ENCODE measurements at regions not wholly inside any gene's neighbourhood (a gene's known extent, or its start where the extent isn't known, plus 50 kb on each side); places are given as distances from the start of the nearest gene placed in this dataset.

- DNase-seq: no peak
- H3K4me3 Mint-ChIP-seq (ENCODE audit: unreplicated experiment): no peak overlapping the region
- no peak overlapping the region for H3K27ac Mint-ChIP-seq (ENCODE audit: unreplicated experiment)
- no peaks in the 10 kb centered on the region for H3K4me1 Mint-ChIP-seq (ENCODE audit: low read depth, unreplicated experiment)
- TF ChIP-seq, protein P1, sequence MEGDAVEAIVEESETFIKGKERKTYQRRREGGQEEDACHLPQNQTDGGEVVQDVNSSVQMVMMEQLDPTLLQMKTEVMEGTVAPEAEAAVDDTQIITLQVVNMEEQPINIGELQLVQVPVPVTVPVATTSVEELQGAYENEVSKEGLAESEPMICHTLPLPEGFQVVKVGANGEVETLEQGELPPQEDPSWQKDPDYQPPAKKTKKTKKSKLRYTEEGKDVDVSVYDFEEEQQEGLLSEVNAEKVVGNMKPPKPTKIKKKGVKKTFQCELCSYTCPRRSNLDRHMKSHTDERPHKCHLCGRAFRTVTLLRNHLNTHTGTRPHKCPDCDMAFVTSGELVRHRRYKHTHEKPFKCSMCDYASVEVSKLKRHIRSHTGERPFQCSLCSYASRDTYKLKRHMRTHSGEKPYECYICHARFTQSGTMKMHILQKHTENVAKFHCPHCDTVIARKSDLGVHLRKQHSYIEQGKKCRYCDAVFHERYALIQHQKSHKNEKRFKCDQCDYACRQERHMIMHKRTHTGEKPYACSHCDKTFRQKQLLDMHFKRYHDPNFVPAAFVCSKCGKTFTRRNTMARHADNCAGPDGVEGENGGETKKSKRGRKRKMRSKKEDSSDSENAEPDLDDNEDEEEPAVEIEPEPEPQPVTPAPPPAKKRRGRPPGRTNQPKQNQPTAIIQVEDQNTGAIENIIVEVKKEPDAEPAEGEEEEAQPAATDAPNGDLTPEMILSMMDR (IDR thresholded peaks at IDR 0.05; ENCODE audit: partially characterized antibody, unreplicated experiment): no peak
- no peaks in the 10 kb centered on the region for H3K36me3 Mint-ChIP-seq (ENCODE audit: unreplicated experiment)
- no peaks in the 10 kb centered on the region for H3K27me3 Mint-ChIP-seq (ENCODE audit: unreplicated experiment)
- H3K9me3 Mint-ChIP-seq (ENCODE audit: unreplicated experiment): no peaks in the 10 kb centered on the region
Observed at GRCh38 chr4:46653842-46654241, 255.2 kb downstream of the COX7B2 start.

- DNase-seq: no peak
- H3K36me3 Mint-ChIP-seq (ENCODE audit: unreplicated experiment): no peaks in the 10 kb centered on the region
- no peaks in the 10 kb centered on the region for H3K4me1 Mint-ChIP-seq (ENCODE audit: low read depth, unreplicated experiment)
- no peak overlapping the region for H3K27ac Mint-ChIP-seq (ENCODE audit: unreplicated experiment)
- no peaks in the 10 kb centered on the region for H3K27me3 Mint-ChIP-seq (ENCODE audit: unreplicated experiment)
- TF ChIP-seq, protein P1 (IDR thresholded peaks at IDR 0.05; ENCODE audit: partially characterized antibody, unreplicated experiment): no peak
- no peak overlapping the region for H3K4me3 Mint-ChIP-seq (ENCODE audit: unreplicated experiment)
- H3K9me3 Mint-ChIP-seq (ENCODE audit: unreplicated experiment): no peaks in the 10 kb centered on the region
Observed at GRCh38 chr4:46649390-46649789, 259.5 kb upstream of the GABRA2 start.

GRCh38 chr4:46648088-46648744, 258.3 kb upstream of the GABRA2 start:
- TF ChIP-seq, protein P1 (IDR thresholded peaks at IDR 0.05; ENCODE audit: partially characterized antibody, unreplicated experiment): peak; percentile 34
- DNase-seq: peak; percentile 21
- no peaks in the 10 kb centered on the region for H3K9me3 Mint-ChIP-seq (ENCODE audit: unreplicated experiment)

GRCh38 chr4:46645126-46645525, 255.2 kb upstream of the GABRA2 start:
- TF ChIP-seq, protein P1 (IDR thresholded peaks at IDR 0.05; ENCODE audit: partially characterized antibody, unreplicated experiment): no peak
- DNase-seq: no peak
- Mint-ChIP-seq H3K27me3 (ENCODE audit: unreplicated experiment) (no peaks in the 10 kb centered on the region), H3K4me3 (ENCODE audit: unreplicated experiment) (no peak overlapping the region), H3K4me1 (ENCODE audit: low read depth, unreplicated experiment) (no peaks in the 10 kb centered on the region), H3K9me3 (ENCODE audit: unreplicated experiment) (no peaks in the 10 kb centered on the region), H3K27ac (ENCODE audit: unreplicated experiment) (no peak overlapping the region), H3K36me3 (ENCODE audit: unreplicated experiment) (no peaks in the 10 kb centered on the region)

More at GRCh38 chr4:46648088-46648744, 258.3 kb upstream of the GABRA2 start:
- Mint-ChIP-seq H3K27ac (ENCODE audit: unreplicated experiment) (no peak overlapping the region), H3K27me3 (ENCODE audit: unreplicated experiment) (no peaks in the 10 kb centered on the region), H3K4me1 (ENCODE audit: low read depth, unreplicated experiment) (no peaks in the 10 kb centered on the region), H3K4me3 (ENCODE audit: unreplicated experiment) (no peak overlapping the region), H3K36me3 (ENCODE audit: unreplicated experiment) (no peaks in the 10 kb centered on the region)
